Immature natural killer cell (primary cell): ENCODE measurements at regions not wholly inside any gene's neighbourhood (a gene's known extent, or its start where the extent isn't known, plus 50 kb on each side); places are given as distances from the start of the nearest gene placed in this dataset.
"Not testable (repeated sequence)": the region's sequence is repeated elsewhere in the genome, so short reads cannot be mapped to it uniquely, and the experiment has no call there.

Experiments
- DNase-seq, 3 donors: peaks; one replicate each; pipeline ENCODE4 v3.0.0; 2022; ENCODE audit warnings: mixed read lengths in 1 of 3
- H3K27ac Mint-ChIP-seq, 6 donors: one replicate each; pipeline ENCODE4 v1.8.0; 2020; ENCODE audit warnings: mixed read lengths in 6 of 6, mild to moderate bottlenecking in 5 of 6, inconsistent platforms in 4 of 6, moderate library complexity in 3 of 6
- H3K27me3 Mint-ChIP-seq, 3 donors: one replicate each; pipeline ENCODE4 v1.8.0; 2020 to 2021; ENCODE audit warnings: low read depth in 3 of 3, mild to moderate bottlenecking in 3 of 3, mixed read lengths in 3 of 3, moderate library complexity in 3 of 3, inconsistent platforms in 1 of 3
- H3K36me3 Mint-ChIP-seq, 3 donors: one replicate each; pipeline ENCODE4 v1.8.0; 2020; ENCODE audit warnings: mixed read lengths in 3 of 3, inconsistent platforms in 2 of 3, mild to moderate bottlenecking in 2 of 3
- H3K4me1 Mint-ChIP-seq, 2 donors: one replicate each; pipeline ENCODE4 v1.8.0; 2020; ENCODE audit warnings: inconsistent platforms in 2 of 2, mild to moderate bottlenecking in 2 of 2, mixed read lengths in 2 of 2, moderate library complexity in 1 of 2
- H3K4me3 Mint-ChIP-seq, 5 donors: one replicate each; pipeline ENCODE4 v1.8.0; 2020; ENCODE audit warnings: mild to moderate bottlenecking in 5 of 5, mixed read lengths in 5 of 5, inconsistent platforms in 3 of 5, moderate library complexity in 3 of 5
- H3K9me3 Mint-ChIP-seq, 6 donors: one replicate each; pipeline ENCODE4 v1.8.0; 2020; ENCODE audit warnings: mild to moderate bottlenecking in 6 of 6, mixed read lengths in 6 of 6, inconsistent platforms in 4 of 6, moderate library complexity in 3 of 6

- no peak for DNase-seq
- H3K9me3 Mint-ChIP-seq = no peaks in the 10 kb centered on the region
- H3K36me3 Mint-ChIP-seq = no peaks in the 10 kb centered on the region
- no peak overlapping the region for H3K4me3 Mint-ChIP-seq
- no peaks in the 10 kb centered on the region for H3K4me1 Mint-ChIP-seq
- no peak overlapping the region for H3K27ac Mint-ChIP-seq
- H3K27me3 Mint-ChIP-seq = peaks cover 0 to 4% (median 3%) of the 10 kb centered on the region in 3 donors
Measured at GRCh38 chr2:120538691-120539423, 192.9 kb downstream of the INHBB start.

GRCh38 chr2:120539424-120539936, 193.5 kb downstream of the INHBB start:
- Mint-ChIP-seq H3K4me3 (no peak overlapping the region), H3K9me3 (no peaks in the 10 kb centered on the region), H3K27me3 (peaks cover 2 to 4% (median 3%) of the 10 kb centered on the region in 3 donors), H3K27ac (no peak overlapping the region), H3K36me3 (no peaks in the 10 kb centered on the region), H3K4me1 (no peaks in the 10 kb centered on the region)
- no peak for DNase-seq

- no peaks in the 10 kb centered on the region for H3K4me1 Mint-ChIP-seq
- no peak overlapping the region for H3K27ac Mint-ChIP-seq
Measured at GRCh38 chr2:120539937-120540718, 194.2 kb downstream of the INHBB start.

GRCh38 chr2:120540719-120541552, 194.7 kb upstream of the GLI2 start:
- Mint-ChIP-seq H3K4me3 (no peak overlapping the region), H3K4me1 (no peaks in the 10 kb centered on the region), H3K36me3 (no peaks in the 10 kb centered on the region), H3K9me3 (no peaks in the 10 kb centered on the region), H3K27ac (no peak overlapping the region), H3K27me3 (peaks cover 2 to 6% (median 3%) of the 10 kb centered on the region in 3 donors)
- DNase-seq = no peak

More at GRCh38 chr2:120539937-120540718, 194.2 kb downstream of the INHBB start:
- H3K4me3 Mint-ChIP-seq = no peak overlapping the region
- no peaks in the 10 kb centered on the region for H3K36me3 Mint-ChIP-seq
- no peaks in the 10 kb centered on the region for H3K9me3 Mint-ChIP-seq
- DNase-seq = no peak
- H3K27me3 Mint-ChIP-seq = peaks cover 2 to 4% (median 3%) of the 10 kb centered on the region in 3 donors

- Mint-ChIP-seq H3K27ac (no peak overlapping the region), H3K36me3 (no peaks in the 10 kb centered on the region), H3K9me3 (no peaks in the 10 kb centered on the region), H3K4me1 (no peaks in the 10 kb centered on the region), H3K4me3 (no peak overlapping the region), H3K27me3 (peaks cover 2 to 7% (median 3%) of the 10 kb centered on the region in 3 donors)
- DNase-seq = no peak
Measured at GRCh38 chr2:120541553-120541932, 194.1 kb upstream of the GLI2 start.

GRCh38 chr2:120541972-120542670, 193.5 kb upstream of the GLI2 start:
- Mint-ChIP-seq H3K4me1 (no peaks in the 10 kb centered on the region), H3K36me3 (no peaks in the 10 kb centered on the region), H3K9me3 (no peaks in the 10 kb centered on the region), H3K27ac (no peak overlapping the region), H3K27me3 (peaks cover 2 to 7% (median 2%) of the 10 kb centered on the region in 3 donors), H3K4me3 (peak overlapping the region in 1 of 5 donors; percentile 10)
- no peak for DNase-seq

GRCh38 chr2:120542911-120543527, 192.6 kb upstream of the GLI2 start:
- H3K27ac Mint-ChIP-seq = no peak overlapping the region
- H3K4me1 Mint-ChIP-seq = no peaks in the 10 kb centered on the region
- no peak for DNase-seq
- no peaks in the 10 kb centered on the region for H3K36me3 Mint-ChIP-seq
- no peaks in the 10 kb centered on the region for H3K9me3 Mint-ChIP-seq
- no peak overlapping the region for H3K4me3 Mint-ChIP-seq
- H3K27me3 Mint-ChIP-seq = peaks cover 0 to 7% (median 2%) of the 10 kb centered on the region in 3 donors

GRCh38 chr2:120543899-120544298, 191.8 kb upstream of the GLI2 start:
- H3K27ac Mint-ChIP-seq = no peak overlapping the region
- no peak overlapping the region for H3K4me3 Mint-ChIP-seq
- no peak for DNase-seq
- peaks cover 0 to 7% (median 2%) of the 10 kb centered on the region in 3 donors for H3K27me3 Mint-ChIP-seq
- no peaks in the 10 kb centered on the region for H3K9me3 Mint-ChIP-seq
- no peaks in the 10 kb centered on the region for H3K36me3 Mint-ChIP-seq
- no peaks in the 10 kb centered on the region for H3K4me1 Mint-ChIP-seq

GRCh38 chr2:120544522-120544921, 191.1 kb upstream of the GLI2 start:
- Mint-ChIP-seq H3K27me3 (peaks cover 0 to 7% (median 2%) of the 10 kb centered on the region in 3 donors), H3K27ac (no peak overlapping the region), H3K4me3 (no peak overlapping the region), H3K9me3 (no peaks in the 10 kb centered on the region), H3K4me1 (no peaks in the 10 kb centered on the region), H3K36me3 (no peaks in the 10 kb centered on the region)
- no peak for DNase-seq

- not testable (repeated sequence) for H3K4me1 Mint-ChIP-seq, H3K27me3 Mint-ChIP-seq, H3K9me3 Mint-ChIP-seq, H3K4me3 Mint-ChIP-seq, DNase-seq, H3K27ac Mint-ChIP-seq, H3K36me3 Mint-ChIP-seq
Measured at GRCh38 chr2:120545007-120545406, 190.7 kb upstream of the GLI2 start.

GRCh38 chr2:120545521-120546047, 190.1 kb upstream of the GLI2 start:
- no peaks in the 10 kb centered on the region for H3K9me3 Mint-ChIP-seq

GRCh38 chr2:120546048-120546864, 189.4 kb upstream of the GLI2 start:
- Mint-ChIP-seq H3K27me3 (peaks cover 0 to 7% (median 3%) of the 10 kb centered on the region in 3 donors), H3K9me3 (no peaks in the 10 kb centered on the region), H3K4me3 (no peak overlapping the region), H3K36me3 (no peaks in the 10 kb centered on the region), H3K27ac (no peak overlapping the region), H3K4me1 (no peaks in the 10 kb centered on the region)
- no peak for DNase-seq

More at GRCh38 chr2:120545521-120546047, 190.1 kb upstream of the GLI2 start:
- no peak overlapping the region for H3K27ac Mint-ChIP-seq
- H3K36me3 Mint-ChIP-seq = no peaks in the 10 kb centered on the region
- H3K4me1 Mint-ChIP-seq = no peaks in the 10 kb centered on the region
- peaks cover 0 to 7% (median 3%) of the 10 kb centered on the region in 3 donors for H3K27me3 Mint-ChIP-seq
- no peak for DNase-seq
- no peak overlapping the region for H3K4me3 Mint-ChIP-seq
